HG03175 (cell line): ENCODE measurements at regions not wholly inside any gene's neighbourhood (a gene's known extent, or its start where the extent isn't known, plus 50 kb on each side); places are given as distances from the start of the nearest gene placed in this dataset.

Experiments used
- ATAC-seq: cut with Tn5 transposase; IDR thresholded peaks from one replicate; pipeline ENCODE4 v1.9.1; 2021; ENCODE audit warnings: mild to moderate bottlenecking, moderate library complexity; ENCODE audit not compliant: unreplicated experiment

DNA sequence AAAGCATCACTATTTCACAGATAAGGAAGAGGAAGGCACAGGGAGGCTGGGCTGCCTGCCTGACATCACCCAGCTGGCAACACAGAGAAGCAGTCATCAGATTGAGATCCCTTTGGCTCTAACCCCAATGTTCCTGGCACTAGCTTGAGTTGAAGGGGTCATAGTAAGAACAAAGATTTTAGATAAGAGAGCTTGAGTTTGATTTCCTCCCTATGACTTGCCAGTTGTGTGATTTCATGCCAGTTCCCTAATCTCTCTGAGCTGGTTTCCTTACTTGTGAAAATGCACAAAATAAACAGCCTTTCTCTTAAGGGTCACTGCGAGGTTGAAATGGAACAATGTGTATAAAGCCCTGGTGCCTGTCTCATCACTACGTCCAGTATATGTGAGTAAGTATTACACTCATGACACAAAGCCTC, 475.4 kb upstream of the HS3ST1 start:
- no peak for ATAC-seq

- no peak for ATAC-seq
Measured at GRCh38 chr4:11901089-11901488, 472.4 kb upstream of the HS3ST1 start.

GRCh38 chr4:11900359-11900758, 471.7 kb upstream of the HS3ST1 start:
- ATAC-seq, result no peak

DNA sequence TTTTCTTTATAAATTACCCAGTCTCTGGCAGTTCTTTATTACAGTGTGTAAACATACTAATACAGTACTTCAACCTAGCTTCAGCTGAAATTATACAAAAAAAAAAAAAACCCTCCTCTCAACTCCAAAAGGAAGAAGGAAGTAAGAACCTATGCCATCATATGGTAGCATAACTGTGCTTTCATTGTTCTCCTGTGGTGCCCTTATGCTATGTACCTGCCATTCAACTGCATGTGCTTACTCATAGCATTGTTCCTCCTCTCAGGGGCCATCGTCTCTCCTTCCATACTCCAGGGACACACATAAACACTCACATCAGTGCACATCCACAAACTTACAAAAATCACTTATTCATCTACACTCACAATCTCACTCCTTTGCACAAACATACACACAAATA, 470.1 kb upstream of the HS3ST1 start:
- ATAC-seq, result no peak

DNA sequence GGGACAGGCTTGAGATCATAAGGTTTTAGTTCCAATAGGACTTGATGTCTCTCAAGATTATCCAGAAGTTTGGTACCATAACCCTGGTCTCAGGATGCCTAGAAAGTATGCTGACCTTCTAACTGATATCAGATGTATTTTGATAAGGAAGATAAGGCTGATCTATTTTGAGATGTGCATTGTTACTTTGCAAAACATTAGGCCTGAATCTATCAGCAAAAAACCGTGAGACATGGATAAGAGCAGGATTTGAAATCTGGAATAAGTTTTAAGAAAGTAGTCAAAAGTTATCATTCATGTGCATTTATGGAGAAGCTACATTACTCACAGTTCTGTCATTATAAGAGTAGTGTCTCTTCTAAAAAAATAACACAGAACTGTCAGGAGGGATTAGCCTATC, 467.1 kb upstream of the HS3ST1 start:
- ATAC-seq, result no peak

- ATAC-seq, result no peak
Measured at GRCh38 chr4:11894977-11895376, 466.3 kb upstream of the HS3ST1 start.

DNA sequence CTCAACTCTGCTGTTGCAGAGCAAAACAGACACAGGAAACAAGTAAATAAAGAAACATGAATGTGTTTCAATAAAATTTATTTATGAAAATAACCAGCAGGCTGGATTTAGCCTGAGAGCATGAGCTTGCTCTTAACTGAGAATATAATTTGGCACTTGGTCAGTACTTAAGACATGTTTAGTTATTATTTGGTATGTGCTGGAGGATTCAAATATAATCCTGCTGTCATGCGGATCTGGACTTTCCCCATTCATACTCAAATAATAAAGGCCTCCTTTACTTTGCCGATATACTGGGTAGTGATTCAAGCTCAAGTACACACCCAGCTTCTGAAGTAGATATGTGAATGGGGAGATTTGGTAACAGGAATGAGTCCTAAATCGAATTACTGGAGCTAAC, 465.5 kb upstream of the HS3ST1 start:
- no peak for ATAC-seq

DNA sequence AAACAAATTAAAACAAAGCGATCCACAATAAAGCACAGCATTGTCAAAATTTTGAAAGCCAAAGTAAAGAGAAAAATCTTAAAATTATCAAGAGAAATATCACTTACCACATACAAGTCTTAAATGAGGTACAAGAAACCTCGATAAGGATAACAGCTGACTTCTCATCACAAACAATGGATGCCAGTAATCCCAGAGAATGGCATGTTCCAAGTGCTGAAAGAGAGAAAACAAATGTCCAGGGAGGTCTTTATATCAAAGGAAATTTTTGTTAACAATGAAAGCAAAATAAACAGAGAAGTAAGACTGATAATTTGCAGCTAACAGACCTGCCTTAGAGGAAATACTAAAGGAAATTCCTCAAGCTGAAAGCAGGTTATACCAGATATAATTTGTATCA, 460.4 kb upstream of the HS3ST1 start:
- ATAC-seq, result no peak

DNA sequence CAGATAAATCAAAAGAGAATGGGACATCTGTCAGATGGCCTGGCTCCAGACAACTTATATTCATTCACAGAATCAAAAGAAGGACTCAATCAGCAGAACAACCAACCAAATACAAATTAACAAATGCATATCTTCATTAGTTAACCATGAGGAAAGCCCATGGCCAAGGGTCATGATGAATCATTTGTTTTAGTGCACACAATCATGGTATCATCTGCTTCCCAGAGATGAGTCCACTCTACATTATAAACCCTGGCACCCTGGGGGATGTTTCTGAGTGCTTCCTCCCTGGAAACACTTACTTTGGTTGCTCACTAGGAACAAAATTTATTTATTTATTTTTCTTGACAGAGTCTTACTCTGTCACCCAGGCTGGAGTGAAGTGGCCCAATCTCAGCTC, 453.3 kb upstream of the HS3ST1 start:
- ATAC-seq, result no peak

DNA sequence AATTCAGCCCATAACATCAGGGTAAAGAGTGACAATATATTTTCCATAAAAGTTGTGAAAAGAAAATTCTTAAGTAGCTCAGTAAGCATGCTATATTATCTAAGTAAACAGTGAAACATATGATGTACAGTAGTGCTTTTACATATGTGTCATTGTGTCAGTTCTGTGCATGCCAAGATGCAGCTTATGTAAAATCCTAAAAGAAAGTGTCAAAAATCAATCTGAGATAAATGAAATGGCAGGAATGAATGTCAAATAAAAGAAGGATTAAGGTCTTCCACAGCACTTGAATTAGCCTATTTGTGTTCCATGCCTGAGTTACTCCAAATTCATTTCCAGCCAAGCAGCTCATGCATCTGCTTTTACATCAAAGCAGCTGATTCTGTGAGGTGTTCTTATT, 452.7 kb upstream of the HS3ST1 start:
- ATAC-seq, result no peak

DNA sequence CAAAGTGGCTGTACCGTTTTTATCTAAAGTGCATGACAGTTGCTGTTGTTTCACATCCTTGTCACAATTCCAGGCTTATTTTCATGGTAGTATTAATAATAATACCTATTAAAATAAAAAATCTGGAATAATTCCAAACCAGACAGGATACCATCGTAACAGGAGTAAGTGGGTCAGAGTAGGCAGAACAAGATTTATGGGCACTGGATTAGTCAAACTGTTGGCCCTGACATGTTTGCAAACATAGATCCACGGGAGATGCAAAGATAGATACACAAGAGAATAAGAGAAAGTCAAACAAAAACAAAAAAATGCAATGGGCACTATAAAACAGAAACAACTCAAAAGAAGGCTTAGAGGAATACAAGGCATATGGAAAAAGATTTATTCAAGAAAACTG, 449.5 kb upstream of the HS3ST1 start:
- no peak for ATAC-seq

- ATAC-seq, result no peak
Measured at GRCh38 chr4:11876104-11876503, 447.4 kb upstream of the HS3ST1 start.

GRCh38 chr4:11869191-11869870, 440.6 kb upstream of the HS3ST1 start:
- no peak for ATAC-seq

- no peak for ATAC-seq
Measured at GRCh38 chr4:11866391-11866790, 437.7 kb upstream of the HS3ST1 start.

DNA sequence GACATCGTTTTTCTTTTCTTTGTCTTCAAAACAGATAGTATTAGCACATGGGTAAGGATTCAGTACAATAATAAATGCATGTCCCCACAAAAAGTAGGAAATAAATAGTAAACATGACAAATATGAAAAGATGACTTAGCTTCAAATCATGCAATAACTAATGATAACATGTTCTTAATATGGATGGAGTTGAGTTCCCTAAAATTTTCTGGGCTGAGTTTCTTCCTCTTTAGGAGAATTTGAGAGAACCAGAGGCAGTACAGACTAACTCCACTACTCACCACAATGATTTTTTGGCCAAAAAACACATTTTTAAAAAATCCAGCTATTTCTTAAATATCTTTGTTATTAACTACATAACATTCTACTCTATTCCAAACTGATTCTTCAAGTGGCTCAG, 432.3 kb upstream of the HS3ST1 start:
- ATAC-seq, result no peak

GRCh38 chr4:11857881-11858280, 429.2 kb upstream of the HS3ST1 start:
- ATAC-seq, result no peak

DNA sequence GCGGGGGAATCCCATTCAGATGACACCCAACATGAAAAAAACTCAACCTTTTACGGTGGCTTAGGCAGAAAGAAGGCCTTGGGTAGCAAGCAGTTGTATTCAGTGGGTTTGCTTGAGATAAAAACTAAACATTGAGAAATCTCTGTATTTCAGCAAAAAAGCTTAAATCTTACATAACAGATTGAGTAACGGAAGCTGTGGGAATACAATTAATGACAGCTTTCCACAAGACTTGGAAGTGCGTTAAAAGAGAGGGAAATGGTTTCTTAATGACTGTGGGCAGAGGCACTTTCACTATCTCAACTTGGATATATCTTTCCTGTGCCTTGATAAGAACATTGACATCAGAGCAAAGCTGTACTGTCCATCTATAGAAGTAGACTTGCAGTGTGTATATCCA, 418.5 kb upstream of the HS3ST1 start:
- ATAC-seq, result no peak

GRCh38 chr4:11843927-11844326, 415.2 kb upstream of the HS3ST1 start:
- no peak for ATAC-seq

GRCh38 chr4:11843340-11843739, 414.6 kb upstream of the HS3ST1 start:
- no peak for ATAC-seq

- no peak for ATAC-seq
Measured at GRCh38 chr4:11842620-11843263, 414.0 kb upstream of the HS3ST1 start.

DNA sequence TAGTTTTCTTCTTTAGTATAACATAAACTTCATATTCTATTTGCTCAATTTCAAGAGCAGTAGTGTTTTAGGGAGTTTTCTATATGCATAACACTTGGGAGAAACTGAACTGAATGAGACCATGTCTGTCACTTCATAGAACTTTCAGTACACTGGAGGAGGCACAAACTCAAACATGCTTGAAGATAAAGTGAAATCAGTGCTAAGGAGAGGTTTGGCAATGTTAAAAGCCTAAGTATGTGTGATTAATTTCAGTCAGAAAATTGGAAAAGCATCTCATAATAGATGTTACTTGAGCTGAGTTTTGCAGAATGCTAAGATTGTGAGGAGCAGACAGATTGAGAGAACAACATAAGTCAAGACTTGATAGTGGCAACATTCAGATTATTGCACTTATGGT, 411.2 kb upstream of the HS3ST1 start:
- ATAC-seq, result no peak

- no peak for ATAC-seq
Measured at GRCh38 chr4:11831739-11832138, 403.0 kb upstream of the HS3ST1 start.

DNA sequence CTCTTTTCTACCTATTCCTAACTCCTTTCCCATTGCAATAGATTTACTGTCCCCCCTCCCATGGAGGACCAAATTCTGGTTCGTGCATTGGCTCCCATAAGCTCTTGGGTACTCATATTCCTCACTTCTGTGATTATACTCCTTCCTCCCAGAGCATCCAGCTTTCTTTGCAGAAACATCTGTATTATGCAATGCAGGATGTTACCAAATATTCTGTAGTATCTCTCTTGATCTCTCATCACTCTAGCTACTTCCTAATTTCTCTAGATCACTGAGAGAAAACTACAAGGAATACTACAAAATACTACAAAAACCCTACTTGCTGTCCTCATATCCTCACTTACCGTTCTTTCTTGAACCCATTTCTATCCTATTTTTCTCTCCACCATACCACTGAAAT, 395.9 kb upstream of the HS3ST1 start:
- no peak for ATAC-seq
